HEK293T (cell line): ENCODE measurements at regions not wholly inside any gene's neighbourhood (a gene's known extent, or its start where the extent isn't known, plus 50 kb on each side); places are given as distances from the start of the nearest gene placed in this dataset.
"Not testable (repeated sequence)": the region's sequence is repeated elsewhere in the genome, so short reads cannot be mapped to it uniquely, and the experiment has no call there.

Experiments used
- CTCF ChIA-PET: fragments of 350-600 bp; formaldehyde crosslinking; extraction: SDS; loops from one replicate; lab custom pipeline; 2021; ENCODE audit warnings: antibody characterized with exemption, inconsistent platforms; lab: Yijun Ruan, JAX
- POLR2A ChIA-PET: fragments of 350-600 bp; formaldehyde crosslinking; extraction: SDS; loops from one replicate; lab custom pipeline; 2020; ENCODE audit warnings: antibody characterized with exemption, inconsistent platforms; lab: Yijun Ruan, JAX
- DNase-seq: peaks from one replicate; pipeline ENCODE4 v3.0.0; 2012; ENCODE audit warnings: mixed read lengths; ENCODE audit errors: extremely low spot score
- ARNT ChIP-seq: fragments of 450-650 bp; IDR thresholded peaks from 2 replicates; pipeline ENCODE4 v1.6.1; 2017; ENCODE audit warnings: mild to moderate bottlenecking
- BHLHE40 ChIP-seq: fragments of 450-650 bp; IDR thresholded peaks from 2 replicates; pipeline ENCODE4 v1.6.1; 2016; ENCODE audit warnings: mild to moderate bottlenecking, moderate library complexity, borderline replicate concordance
- CTBP1 ChIP-seq: fragments of 450-650 bp; IDR thresholded peaks from 2 replicates; pipeline ENCODE4 v1.6.1; 2016; ENCODE audit warnings: borderline replicate concordance
- ELF4 ChIP-seq: fragments of 450-650 bp; IDR thresholded peaks from 2 replicates; pipeline ENCODE4 v1.6.1; 2017; ENCODE audit warnings: antibody characterized with exemption
- FOXA1 ChIP-seq: fragments of 450-650 bp; IDR thresholded peaks from 2 replicates; pipeline ENCODE4 v1.6.1; 2016; ENCODE audit warnings: mild to moderate bottlenecking
- FOXK2 ChIP-seq: fragments of 450-650 bp; IDR thresholded peaks from 2 replicates; pipeline ENCODE4 v1.6.1; 2016; ENCODE audit warnings: mild to moderate bottlenecking
- FOXM1 ChIP-seq: fragments of 450-650 bp; IDR thresholded peaks from 2 replicates; pipeline ENCODE4 v1.6.1; 2017; ENCODE audit warnings: mild to moderate bottlenecking, borderline replicate concordance
- L3MBTL2 ChIP-seq: fragments of 450-650 bp; conservative IDR thresholded peaks from 2 replicates; pipeline ENCODE4 v1.6.1; 2016; ENCODE audit warnings: mild to moderate bottlenecking
- LEF1 ChIP-seq: fragments of 450-650 bp; IDR thresholded peaks from 2 replicates; pipeline ENCODE4 v1.6.1; 2017; ENCODE audit warnings: mild to moderate bottlenecking, borderline replicate concordance
- NFRKB ChIP-seq: fragments of 450-650 bp; IDR thresholded peaks from 2 replicates; pipeline ENCODE4 v1.6.1; 2016; ENCODE audit warnings: mild to moderate bottlenecking, moderate library complexity
- SP1 ChIP-seq: fragments of 450-650 bp; IDR thresholded peaks from 2 replicates; pipeline ENCODE4 v1.6.1; 2017
- SUZ12 ChIP-seq: fragments of 450-650 bp; IDR thresholded peaks from 2 replicates; pipeline ENCODE4 v1.6.1; 2016; ENCODE audit warnings: mild to moderate bottlenecking
- TARDBP ChIP-seq: fragments of 450-650 bp; IDR thresholded peaks from 2 replicates; pipeline ENCODE4 v1.6.1; 2016
- ZNF384 ChIP-seq: fragments of 450-650 bp; IDR thresholded peaks from 2 replicates; pipeline ENCODE4 v1.6.1; 2016
- TF ChIP-seq, protein P1 (sequence below): fragments of 450-650 bp; IDR thresholded peaks from 2 replicates; pipeline ENCODE4 v1.6.1; 2016

- ChIA-PET CTCF (no interaction called here), POLR2A (no interaction called here)
- DNase-seq: no peak
- TF ChIP-seq FOXK2: no peak
These were observed 147.2 kb upstream of the BANK1 start for GRCh38 chr4:101643186-101643837.

DNA sequence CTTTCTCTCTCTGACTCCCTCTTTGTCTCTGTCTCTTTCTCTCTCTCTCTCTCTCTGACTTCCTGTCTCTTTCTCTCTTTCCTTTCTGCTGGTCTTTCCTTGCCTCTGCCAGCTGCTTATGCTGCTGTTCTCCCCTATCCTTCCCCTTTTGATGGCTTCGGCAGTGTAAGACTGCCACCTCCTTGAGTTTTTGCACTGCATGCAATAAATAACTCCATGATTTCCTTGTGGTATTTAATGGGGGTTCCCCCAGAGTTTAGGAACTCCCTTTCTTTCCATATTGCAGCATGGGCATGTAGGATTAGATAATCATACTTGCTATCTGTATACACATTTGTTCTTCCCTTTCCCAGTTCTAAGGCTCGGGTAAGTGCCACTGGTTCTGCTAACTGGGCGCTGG is 157.8 kb upstream of the BANK1 start:
- CTCF ChIA-PET, DNase-seq, POLR2A ChIA-PET: not testable (repeated sequence)

GRCh38 chr4:101630319-101630986 is 160.1 kb upstream of the BANK1 start:
- TF ChIP-seq TARDBP (no peak), CTBP1 (no peak), SUZ12 (no peak), BHLHE40 (no peak), ZNF384 (no peak)
- TF ChIP-seq, protein P1, sequence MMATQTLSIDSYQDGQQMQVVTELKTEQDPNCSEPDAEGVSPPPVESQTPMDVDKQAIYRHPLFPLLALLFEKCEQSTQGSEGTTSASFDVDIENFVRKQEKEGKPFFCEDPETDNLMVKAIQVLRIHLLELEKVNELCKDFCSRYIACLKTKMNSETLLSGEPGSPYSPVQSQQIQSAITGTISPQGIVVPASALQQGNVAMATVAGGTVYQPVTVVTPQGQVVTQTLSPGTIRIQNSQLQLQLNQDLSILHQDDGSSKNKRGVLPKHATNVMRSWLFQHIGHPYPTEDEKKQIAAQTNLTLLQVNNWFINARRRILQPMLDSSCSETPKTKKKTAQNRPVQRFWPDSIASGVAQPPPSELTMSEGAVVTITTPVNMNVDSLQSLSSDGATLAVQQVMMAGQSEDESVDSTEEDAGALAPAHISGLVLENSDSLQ: no peak
- DNase-seq: no peak
- CTCF ChIA-PET: no interaction called here
- POLR2A ChIA-PET: no interaction called here

DNA sequence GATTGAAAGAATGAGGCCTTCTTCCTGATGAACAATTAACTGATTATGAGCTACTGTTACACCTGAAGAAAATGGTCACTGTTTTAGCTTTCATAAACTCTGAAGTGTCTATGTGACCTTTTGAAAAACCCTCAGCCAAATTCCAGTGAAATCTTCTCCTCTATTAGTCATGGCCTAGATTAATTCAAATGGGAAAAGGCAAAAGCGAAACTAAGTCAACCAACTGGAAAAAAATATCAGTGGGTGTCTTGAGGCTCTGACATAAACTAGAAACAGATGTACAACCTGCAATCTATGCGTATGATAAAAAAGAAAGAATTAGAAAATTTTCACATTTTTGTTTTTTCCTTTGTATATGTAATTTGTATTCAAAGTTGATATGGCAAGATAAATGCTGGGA is 169.4 kb upstream of the BANK1 start:
- ChIA-PET CTCF (no interaction called here), POLR2A (no interaction called here)
- no peak for TF ChIP-seq TARDBP
- no peak for TF ChIP-seq LEF1
- TF ChIP-seq CTBP1: no peak
- TF ChIP-seq L3MBTL2: no peak
- TF ChIP-seq FOXK2: no peak
- no peak for TF ChIP-seq SUZ12
- DNase-seq: no peak

- no peak for DNase-seq
- ChIA-PET CTCF (no interaction called here), POLR2A (no interaction called here)
- TF ChIP-seq SUZ12 (no peak), NFRKB (no peak), FOXM1 (no peak), FOXK2 (no peak), TARDBP (no peak)
- TF ChIP-seq, protein P1: no peak
These were observed 174.9 kb upstream of the BANK1 start for GRCh38 chr4:101615652-101616051.

DNA sequence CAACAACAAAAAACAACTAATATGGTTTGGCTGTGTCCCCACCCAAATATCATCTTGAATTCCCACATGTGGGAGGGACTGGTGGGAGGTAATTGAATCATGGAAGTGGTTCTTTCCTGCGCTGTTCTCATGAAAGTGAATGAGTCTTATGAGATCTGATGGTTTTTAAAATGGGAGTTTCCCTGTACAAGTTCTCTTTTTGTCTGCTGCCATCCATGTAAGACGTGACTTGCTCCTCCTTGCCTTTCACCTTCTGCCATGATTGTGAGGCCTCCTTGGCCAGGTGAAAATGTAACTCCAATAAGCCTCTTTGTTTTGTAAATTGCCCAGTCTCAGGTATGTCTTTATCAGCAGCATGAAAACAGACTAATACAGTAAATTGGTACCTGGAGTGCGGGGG is 183.5 kb upstream of the BANK1 start:
- CTCF ChIA-PET, DNase-seq, POLR2A ChIA-PET: not testable (repeated sequence)

GRCh38 chr4:101604976-101605375 is 185.6 kb upstream of the BANK1 start:
- ChIA-PET CTCF (no interaction called here), POLR2A (no interaction called here)
- TF ChIP-seq SP1: no peak
- TF ChIP-seq SUZ12: no peak
- TF ChIP-seq, protein P1: peak; percentile 77
- no peak for TF ChIP-seq LEF1
- TF ChIP-seq FOXA1: no peak
- TF ChIP-seq FOXM1: no peak
- DNase-seq: no peak

DNA sequence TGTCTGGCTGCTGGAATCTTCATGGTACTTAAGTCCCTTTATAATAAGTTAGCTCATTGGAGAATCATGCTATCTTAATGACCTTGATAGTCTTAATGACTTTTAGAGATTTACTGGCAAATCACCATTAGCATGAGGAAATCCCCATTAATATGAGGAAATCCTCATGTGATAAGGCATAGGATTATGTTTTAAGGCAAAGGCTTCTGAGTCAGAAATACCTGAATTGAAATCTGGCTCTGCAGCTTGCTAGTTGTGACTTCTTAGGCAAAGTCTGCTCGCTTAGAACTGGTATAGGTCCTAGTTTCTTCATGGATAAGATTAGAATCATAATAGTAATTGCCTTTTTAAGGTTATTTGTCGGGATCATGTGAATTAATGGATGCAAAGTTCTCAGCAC is 190.2 kb upstream of the BANK1 start:
- no peak for DNase-seq
- TF ChIP-seq SP1 (no peak), L3MBTL2 (no peak), LEF1 (no peak), ARNT (no peak), FOXA1 (no peak), ELF4 (no peak), BHLHE40 (no peak)
- ChIA-PET CTCF (no interaction called here), POLR2A (no interaction called here)
